ENCODE measurements at regions not wholly inside any gene's neighbourhood (a gene's known extent, or its start where the extent isn't known, plus 50 kb on each side); places are given as distances from the start of the nearest gene placed in this dataset.

GRCh38 chr4:72679666-72680065 is 110.6 kb upstream of the ADAMTS3 start:
- Histone ChIP-seq H3K9ac (replicated peaks; ENCODE audit: extremely low read depth, insufficient read depth, low read length) (no peak overlapping the region), H4K20me1 (replicated peaks; ENCODE audit: control insufficient read depth, extremely low read depth, insufficient read depth, low read length) (no peaks in the 10 kb centered on the region), H3K4me3 (replicated peaks in 1 of 3; ENCODE audit: insufficient read depth in 1 of 3, low read depth in 1 of 3, low read length in 3 of 3) (no peak overlapping the region), H3K27me3 (ENCODE audit: control insufficient read depth in 2 of 2, insufficient read depth in 2 of 2, low read length in 2 of 2) (no peaks in the 10 kb centered on the region), H3K27ac (ENCODE audit: insufficient read depth, low read depth, low read length) (no peak overlapping the region), H3K9me3 (replicated peaks; ENCODE audit: control insufficient read depth, insufficient read depth, low read length) (no peaks in the 10 kb centered on the region), H2AFZ (ENCODE audit: low read depth, low read length) (no peak overlapping the region), H3K79me2 (ENCODE audit: control insufficient read depth, insufficient read depth, low read length) (no peaks in the 10 kb centered on the region), H3K4me1 (ENCODE audit: control insufficient read depth, extremely low read depth, insufficient read depth, low read length) (no peaks in the 10 kb centered on the region), H3K4me2 (ENCODE audit: insufficient read depth, low read length) (no peak overlapping the region), H3K36me3 (ENCODE audit: control insufficient read depth in 2 of 2, extremely low read depth in 1 of 2, insufficient read depth in 2 of 2, low read length in 2 of 2) (no peaks in the 10 kb centered on the region), H3K9me1 (replicated peaks; ENCODE audit: control insufficient read depth, extremely low read depth, insufficient read depth, low read length) (no peaks in the 10 kb centered on the region)
- DNase-seq (ENCODE audit: low read depth, low spot score): no peak
- BruUV-seq (replicated peaks): no TSS peak
- no peak for FAIRE-seq
- intact Hi-C loops (cut with micrococcal nuclease) (no loop called here), dilution Hi-C loops (cut with MboI; ENCODE audit: extremely low pct_ligation_motif_present, low sequenced_read_pairs) (no loop called here)
- CTCF ChIA-PET: no interaction called here
- POLR2A ChIA-PET: no interaction called here
- TF ChIP-seq POLR2AphosphoS5 (IDR thresholded peaks at IDR 0.05; ENCODE audit: insufficient read depth, low read depth, low read length) (no peak), FOS (IDR thresholded peaks at IDR 0.05; ENCODE audit: borderline replicate concordance, insufficient read depth, low read length) (no peak), GATA2 (IDR thresholded peaks at IDR 0.05; ENCODE audit: insufficient read depth, insufficient read length, low read depth, low read length) (no peak), MAX (IDR thresholded peaks at IDR 0.05; ENCODE audit: insufficient read depth, insufficient read length) (no peak), MYC (IDR thresholded peaks at IDR 0.05; ENCODE audit: low read depth, low read length) (no peak), JUN (IDR thresholded peaks at IDR 0.05; ENCODE audit: borderline replicate concordance, insufficient read depth, insufficient read length, low read depth) (no peak), EZH2 (IDR thresholded peaks at IDR 0.05; ENCODE audit: borderline replicate concordance, low read depth, low read length, severe bottlenecking) (no peak), CTCF (IDR thresholded peaks at IDR 0.05; ENCODE audit: extremely low read depth in 1 of 2, insufficient read depth in 1 of 2, low read depth in 1 of 2, low read length in 2 of 2) (no peak), POLR2A (IDR thresholded peaks at IDR 0.05; ENCODE audit: low read depth, low read length) (no peak)
